Hematopoietic multipotent progenitor cell treated with erythropoietin and hydrocortisone succinate and interleukin-3 and kit ligand, for 6 days (in vitro differentiated cells): ENCODE measurements at regions not wholly inside any gene's neighbourhood (a gene's known extent, or its start where the extent isn't known, plus 50 kb on each side); places are given as distances from the start of the nearest gene placed in this dataset.
"Not testable (repeated sequence)": the region's sequence is repeated elsewhere in the genome, so short reads cannot be mapped to it uniquely, and the experiment has no call there.

Experiments used
- DNase-seq: peaks from one replicate; pipeline ENCODE4 v3.0.0-alpha.2; 2015

DNA sequence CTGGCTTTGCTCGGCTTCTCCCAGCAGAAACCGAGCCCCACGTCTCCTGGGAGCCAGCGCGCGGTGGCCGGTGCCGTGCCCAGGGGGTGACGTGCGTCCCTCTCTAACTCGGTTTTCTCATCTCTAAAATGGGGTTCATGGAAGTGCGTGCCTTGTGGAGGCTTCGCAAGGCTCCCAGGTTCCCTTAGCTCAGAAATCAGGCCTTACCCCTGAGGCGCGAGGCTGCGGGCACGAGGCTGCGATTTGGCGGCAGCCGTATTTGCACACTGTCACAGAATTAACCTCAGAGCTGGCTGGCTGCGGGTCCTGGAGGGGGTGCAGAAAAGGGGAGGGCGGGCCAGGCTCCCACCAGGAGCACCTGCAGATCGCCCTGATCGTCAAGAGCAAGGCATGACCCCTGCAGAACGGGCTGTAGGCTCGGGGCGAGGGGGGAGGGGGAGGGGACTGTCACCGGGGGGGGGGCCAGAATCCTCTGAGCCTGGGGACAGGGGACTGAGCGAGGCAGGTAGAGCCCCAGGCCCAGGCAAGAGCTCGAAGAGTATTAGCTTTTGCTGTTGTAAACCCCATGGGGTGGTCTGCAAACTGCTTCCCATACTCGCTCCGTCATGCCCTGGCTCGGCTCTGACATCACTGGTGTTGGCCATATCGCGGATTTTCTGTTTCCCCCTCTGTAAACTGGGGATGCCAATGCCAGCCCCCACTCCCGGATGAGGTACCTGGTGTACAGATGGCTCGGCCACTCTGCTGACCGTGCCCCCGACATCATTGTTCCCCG lies 62.2 kb downstream of the CCNE1 start:
- no peak for DNase-seq

DNA sequence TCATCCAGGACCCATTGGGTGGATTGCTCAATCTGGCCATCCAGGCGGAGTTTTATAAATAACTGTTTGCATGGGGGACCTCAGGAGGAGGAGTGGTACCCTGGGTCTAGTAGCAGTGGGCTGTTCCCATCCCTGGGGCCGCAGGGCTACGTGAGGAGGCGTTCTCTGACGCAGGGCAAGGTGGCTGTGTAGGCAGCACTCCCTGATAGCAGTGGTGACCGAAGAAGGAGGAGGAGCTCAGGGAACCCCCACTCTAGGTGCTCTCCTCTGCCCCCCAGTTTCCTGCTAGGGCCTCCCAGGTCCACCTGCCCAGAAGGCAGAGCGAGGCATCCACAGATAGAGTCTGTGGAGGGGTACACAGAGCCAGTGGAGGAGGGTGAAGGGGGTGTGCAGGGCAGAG lies 64.1 kb downstream of the CCNE1 start:
- no peak for DNase-seq

DNA sequence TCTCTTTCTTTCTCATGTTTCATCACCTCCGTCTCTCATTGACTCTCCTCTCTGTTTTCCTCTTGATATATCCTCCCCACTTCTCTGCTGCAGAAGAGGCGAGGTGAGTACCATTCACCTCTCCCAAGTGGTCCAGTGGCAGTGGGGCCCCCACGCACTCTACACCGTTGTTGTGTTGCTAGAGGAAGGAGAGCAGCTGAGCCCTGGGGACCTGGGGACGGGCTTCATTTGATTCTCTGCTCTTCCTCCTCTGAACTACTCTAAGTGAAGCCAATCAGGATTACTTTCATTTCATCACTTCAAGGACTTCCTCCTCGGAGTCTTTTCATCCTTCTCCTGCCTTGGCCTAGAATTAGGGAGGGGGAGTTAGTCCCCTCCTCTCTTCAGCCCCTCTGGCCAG lies 64.6 kb downstream of the CCNE1 start:
- no peak for DNase-seq

DNA sequence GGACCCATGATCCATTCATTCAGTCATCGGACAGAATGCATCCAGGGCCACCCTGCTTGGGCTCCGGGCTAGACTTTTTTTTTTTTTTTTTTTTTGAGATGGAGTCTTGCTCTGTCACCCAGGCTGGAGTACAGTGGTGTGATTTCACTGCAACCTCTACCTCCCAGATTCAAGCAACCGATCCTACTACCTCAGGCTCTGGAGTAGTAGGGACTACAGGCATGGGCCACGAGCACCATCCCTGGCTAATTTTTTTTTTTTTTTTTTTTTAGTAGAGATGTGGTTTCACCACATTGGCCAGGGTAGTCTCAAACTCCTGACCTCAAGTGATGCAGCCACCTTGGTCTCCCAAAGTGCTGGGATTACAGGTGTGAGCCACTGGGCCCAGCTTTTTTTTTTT lies 65.1 kb downstream of the CCNE1 start:
- DNase-seq: not testable (repeated sequence)

DNA sequence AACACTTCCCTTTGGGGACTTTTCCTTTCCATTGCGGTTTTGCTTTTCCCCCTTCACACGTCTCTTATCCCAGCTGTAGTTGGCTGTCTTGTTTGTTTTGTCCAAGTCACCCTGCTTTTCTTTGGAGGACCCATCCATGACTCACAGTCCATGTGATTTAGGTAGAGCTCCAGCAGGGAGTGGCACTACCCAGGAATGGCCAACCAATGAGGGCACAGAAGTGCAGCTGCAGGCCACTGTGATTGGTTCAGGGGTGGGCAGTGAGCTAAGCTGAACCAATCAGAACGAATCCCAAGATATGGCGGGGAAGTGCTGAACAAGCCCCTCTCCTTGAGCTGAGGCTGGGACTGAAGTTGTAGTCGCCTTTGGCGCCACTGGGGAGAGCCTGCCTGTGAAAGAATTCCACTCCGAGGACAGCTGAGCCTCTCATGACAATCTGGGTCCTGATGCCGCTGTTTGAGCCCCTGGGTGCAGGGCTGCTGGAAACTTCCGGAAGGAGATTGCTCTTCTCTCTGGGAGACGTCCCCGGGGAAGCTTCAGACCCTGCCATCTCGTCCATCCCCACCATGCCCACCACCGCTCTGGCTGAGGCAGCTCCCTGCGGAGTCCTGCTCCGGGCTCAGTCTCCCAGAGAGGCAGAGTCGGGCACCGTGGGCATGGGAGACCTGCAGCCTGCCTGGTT lies 62.9 kb upstream of the URI1 start:
- DNase-seq: peak; percentile 37

DNA sequence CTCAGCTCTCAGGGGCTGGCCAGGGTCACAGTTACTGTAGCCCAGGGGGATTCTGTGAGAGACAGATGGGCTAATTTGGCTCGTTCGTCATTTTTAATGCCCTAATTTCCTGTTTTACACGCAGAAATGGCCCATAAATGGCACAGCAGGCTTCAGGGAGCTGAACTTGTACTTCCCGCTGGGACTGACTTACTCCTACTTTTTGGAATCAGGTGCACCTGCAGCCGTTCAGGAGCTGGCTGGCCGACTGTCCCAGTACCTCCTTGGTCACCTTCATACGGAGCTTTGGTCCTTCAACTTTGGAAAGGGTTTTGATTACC lies 62.4 kb upstream of the URI1 start:
- DNase-seq: no peak

DNA sequence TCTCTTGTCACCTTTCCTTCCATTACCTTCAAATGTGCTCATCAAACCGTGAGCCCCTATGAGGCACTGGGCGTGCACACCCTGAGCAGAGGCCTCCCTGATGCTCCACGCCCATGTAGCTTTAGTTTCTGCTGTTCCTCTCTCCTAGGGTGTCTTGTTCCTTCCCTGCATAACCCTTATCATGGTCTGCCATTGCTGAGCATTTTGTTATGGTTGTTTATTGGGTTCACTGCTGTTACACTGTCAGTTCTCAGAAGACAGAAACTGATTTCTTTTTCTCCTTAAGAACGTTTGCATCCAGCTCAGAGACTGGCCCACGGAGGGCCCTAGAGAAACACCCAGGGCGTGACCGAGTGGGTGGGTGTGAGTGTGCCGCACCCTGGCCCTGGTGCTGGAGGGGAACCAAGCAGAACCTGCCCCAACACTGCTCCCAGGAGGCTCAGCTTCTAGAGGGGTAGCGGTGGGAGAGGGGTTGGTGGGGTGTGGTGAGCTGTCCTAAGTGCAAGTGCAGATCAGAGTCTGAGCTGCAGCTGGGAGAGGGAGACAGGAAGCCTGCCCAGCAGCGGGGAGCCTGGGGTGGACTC lies 61.4 kb upstream of the URI1 start:
- peak; percentile 29 for DNase-seq

DNA sequence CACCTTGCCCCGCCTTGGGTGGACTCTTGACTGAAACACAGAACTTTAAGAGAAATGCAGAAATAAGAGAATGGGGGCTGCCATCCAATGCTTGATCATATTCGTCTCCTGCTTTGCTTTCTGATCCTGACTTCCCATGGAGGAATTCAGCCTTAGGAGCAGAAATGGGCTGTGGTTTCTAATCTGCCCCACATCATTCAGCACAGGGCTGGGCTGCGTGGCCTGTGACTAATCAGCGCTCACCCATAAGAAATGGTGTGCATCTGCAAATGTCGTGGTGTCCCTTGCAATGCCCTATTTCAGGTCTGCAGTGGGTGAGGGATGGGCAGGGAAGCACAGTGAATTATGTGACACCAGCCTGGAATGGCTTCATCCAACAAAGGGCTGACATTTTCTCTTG lies 60.7 kb upstream of the URI1 start:
- DNase-seq: no peak

DNA sequence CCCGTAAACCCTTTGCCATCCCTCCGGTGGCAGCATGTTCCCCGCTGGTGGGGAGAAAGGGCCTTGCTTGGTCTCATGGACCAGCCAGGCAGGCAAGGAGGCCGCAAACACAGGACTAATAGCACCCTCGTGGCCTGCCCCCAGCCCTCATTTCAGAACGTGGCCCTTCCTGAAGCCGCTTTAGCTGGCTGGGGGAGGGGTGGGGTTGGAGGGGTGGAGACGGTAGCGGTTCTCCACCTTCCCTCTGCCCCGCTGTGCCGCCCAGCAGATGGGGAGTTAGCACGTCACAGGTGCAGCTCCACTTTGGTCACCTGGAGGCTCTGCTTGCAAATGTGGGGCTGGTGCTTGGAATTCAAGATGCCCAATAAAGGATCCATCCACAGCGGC lies 59.3 kb upstream of the URI1 start:
- DNase-seq: no peak

DNA sequence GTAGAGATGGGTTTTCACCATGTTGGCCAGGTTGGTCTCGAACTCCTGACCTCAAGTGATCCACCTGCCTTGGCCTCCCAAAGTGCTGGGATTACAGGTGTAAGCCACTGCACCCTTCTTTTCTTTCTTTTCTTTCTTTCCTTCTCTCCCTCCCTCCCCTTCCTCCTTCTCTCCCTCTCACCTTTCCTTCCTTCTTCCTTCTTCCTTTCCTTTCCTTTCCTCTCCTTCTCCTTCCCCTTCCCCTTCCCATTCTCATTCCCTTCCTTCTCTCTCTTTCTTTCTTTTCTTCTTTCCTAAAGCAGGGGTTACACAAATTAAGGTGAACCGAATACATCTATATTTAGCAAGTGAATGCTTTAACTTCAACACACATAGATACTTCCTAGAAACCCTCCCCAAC lies 58.0 kb upstream of the URI1 start:
- no peak for DNase-seq

DNA sequence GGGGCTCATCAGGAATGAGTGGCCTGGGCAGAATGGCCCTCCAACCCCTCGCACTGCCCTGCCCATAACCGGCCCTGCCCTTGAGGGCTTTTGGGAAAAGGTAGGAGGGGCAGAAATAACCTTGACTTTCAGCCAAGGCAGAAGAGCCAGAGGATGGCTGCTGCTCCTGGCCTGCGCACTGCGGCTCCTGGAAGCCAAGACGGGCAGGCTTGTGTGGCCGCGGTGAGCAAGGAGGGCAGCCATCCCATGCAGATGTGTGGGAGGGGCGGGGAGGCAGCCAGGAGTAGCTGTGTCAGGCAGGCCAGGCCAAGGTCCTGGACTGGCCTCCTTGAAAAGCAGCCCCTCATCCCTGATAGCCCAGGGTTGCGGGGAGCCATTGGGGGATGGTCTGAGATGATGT lies 57.6 kb upstream of the URI1 start:
- DNase-seq: no peak

DNA sequence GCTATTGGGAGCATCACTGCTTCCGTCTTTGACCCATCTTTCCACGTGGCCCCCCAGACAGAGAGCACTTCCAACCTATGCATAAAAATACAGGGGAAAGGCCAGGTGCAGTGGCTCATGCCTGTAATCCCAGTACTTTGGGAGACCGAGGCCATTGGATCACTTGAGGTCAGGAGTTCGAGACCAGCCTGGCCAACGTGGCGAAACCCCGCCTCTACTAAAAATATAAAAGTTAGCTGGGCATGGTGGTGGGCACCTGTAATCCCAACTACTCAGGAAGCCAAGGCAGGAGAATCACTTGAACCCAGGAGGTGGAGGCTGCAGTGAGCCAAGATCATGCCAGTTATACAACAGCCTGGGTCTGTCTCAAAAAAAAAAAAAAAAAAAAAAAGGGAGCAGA lies 55.9 kb upstream of the URI1 start:
- DNase-seq: not testable (repeated sequence)

DNA sequence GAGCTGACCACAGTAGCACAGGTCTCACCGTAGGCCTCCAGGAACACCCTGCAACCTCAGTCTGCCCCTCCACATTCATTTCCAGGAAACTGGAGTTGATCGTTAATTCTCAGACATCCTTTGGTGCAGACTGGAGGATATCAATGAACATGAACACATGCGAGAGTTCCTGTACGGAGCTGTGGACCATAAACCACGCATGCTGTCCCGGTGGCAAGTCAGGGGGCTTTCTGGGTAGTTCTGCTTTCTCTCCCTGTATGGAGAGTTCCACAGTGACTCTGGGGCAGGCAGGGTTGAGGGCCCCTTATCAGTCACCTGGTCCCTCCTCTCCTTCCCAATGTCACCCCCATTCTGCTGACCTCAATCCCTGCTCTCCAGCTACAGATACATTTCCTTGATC lies 55.5 kb upstream of the URI1 start:
- DNase-seq: peak; percentile 23

DNA sequence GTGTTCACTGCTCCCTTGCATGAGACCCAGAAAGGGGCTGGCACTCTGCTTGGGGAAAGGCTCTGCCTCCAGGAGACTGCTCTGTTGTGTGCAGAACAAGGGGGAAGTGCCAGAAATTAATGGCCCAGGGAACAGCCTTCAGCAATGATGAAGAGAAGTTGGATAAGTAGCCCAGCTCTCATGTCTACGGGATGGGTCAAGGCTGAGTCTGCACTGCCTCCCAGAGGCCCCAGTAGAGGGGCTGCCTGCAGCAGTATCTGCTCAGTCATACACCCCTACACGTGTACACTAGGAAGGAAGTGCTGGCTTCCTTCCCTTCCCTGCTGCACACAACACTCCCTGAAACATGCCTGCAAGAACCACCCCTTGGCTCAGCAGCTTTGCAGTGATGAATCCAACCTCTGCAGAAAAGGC lies 54.6 kb upstream of the URI1 start:
- DNase-seq: peak; percentile 61

DNA sequence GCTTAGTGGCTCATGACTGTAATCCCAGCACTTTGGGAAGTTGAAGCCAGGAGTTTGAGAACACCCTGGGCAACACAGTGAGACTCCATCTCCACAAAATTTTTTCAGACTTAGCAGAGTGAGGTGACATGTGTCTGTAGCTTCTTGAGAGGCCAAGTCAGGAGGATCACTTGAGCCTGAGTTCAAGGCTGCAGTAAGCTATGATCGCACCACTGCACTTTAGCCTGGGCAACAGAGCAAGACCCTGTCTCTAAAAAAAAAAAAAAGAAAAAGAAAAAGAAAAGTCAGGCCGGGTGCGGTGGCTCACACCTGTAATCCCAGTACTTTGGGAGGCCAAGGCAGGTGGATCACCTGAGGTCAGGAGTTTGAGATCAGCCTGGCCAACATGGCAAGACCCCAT lies 54.0 kb upstream of the URI1 start:
- DNase-seq: not testable (repeated sequence)

DNA sequence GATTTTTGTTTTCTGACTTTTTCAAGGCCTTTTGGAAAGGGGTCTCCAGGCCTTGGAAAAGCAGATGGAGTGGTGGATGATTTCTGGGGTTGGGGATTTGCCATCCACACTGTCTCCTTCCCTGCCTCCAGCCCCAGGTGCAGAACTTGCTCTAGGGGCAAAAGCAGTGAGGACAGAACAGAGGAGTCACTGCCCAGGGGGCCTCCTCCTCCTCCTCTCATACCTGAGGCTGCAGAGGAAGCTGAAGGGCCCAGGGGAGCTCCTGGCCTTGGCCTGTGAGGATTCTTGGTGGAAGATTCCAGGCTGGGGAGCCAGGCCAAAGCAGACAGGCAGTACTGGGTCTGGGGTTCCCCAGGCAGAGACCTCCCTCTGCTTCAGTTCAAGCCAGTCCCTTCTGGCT lies 52.3 kb upstream of the URI1 start:
- DNase-seq: no peak

DNA sequence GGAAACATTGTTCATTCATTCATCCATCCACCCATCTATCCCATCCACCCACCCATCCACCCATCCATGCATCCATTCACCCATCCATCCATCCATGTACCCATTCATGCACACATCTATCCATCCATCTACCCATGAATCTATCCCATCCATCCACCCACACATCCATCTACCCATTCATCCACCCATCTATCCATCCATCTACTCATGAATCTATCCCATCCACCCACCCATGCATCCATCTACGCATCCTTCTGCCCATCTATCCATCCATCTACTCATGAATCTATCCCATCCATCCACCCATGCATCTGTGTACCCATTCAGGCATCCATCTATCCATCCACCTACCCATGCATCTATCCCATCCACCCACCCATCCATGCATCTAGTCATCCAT lies 51.6 kb upstream of the URI1 start:
- no peak for DNase-seq
